ENCODE measurements at regions not wholly inside any gene's neighbourhood (a gene's known extent, or its start where the extent isn't known, plus 50 kb on each side); places are given as distances from the start of the nearest gene placed in this dataset.

DNA sequence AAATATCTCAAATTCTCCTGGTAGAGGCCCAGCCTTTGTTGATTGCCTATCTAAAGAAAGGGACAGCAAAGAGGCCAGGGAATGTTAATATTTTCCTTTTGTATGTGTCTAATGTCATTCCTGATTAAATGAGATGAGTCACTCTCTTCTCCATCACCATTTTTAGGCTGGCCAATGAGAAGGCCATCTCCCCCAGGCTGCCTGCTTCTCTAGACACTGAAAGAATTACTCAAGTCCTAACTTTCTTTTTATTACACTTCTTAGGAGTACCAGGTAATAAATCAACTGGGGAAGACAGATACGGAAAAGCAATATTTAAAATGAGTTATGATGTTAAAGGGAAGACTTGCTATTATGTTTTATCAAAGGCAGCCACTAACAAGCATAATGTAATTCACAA is 259.2 kb upstream of the SORL1-AS1 start:
- H3K4me3 ChIP-seq (ENCODE audit: low read depth, low read length) = no peak overlapping the region
- TF ChIP-seq, protein P1, sequence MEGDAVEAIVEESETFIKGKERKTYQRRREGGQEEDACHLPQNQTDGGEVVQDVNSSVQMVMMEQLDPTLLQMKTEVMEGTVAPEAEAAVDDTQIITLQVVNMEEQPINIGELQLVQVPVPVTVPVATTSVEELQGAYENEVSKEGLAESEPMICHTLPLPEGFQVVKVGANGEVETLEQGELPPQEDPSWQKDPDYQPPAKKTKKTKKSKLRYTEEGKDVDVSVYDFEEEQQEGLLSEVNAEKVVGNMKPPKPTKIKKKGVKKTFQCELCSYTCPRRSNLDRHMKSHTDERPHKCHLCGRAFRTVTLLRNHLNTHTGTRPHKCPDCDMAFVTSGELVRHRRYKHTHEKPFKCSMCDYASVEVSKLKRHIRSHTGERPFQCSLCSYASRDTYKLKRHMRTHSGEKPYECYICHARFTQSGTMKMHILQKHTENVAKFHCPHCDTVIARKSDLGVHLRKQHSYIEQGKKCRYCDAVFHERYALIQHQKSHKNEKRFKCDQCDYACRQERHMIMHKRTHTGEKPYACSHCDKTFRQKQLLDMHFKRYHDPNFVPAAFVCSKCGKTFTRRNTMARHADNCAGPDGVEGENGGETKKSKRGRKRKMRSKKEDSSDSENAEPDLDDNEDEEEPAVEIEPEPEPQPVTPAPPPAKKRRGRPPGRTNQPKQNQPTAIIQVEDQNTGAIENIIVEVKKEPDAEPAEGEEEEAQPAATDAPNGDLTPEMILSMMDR (IDR thresholded peaks at IDR 0.05; ENCODE audit: low read depth, low read length) = no peak

DNA sequence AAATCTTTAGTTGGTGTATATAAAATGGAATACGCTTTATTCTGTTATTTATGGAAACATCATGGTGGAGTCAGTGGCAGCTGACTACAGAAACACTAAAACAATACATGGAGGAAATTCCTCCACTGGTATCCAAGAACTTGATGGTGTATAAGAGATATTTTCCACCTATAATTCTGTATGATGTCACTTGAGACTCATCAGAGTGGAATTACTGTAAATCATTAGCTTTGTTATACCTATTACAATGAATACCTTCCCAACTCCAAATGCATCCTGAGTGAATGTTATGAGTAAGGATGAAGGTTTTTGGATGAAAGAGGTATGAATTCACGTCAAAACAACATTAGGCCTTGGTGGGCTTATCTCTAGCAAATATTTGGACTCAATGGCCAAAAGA is 258.5 kb upstream of the SORL1-AS1 start:
- TF ChIP-seq, protein P1 (IDR thresholded peaks at IDR 0.05; ENCODE audit: low read depth, low read length) = no peak
- H3K4me3 ChIP-seq (ENCODE audit: low read depth, low read length) = no peak overlapping the region

DNA sequence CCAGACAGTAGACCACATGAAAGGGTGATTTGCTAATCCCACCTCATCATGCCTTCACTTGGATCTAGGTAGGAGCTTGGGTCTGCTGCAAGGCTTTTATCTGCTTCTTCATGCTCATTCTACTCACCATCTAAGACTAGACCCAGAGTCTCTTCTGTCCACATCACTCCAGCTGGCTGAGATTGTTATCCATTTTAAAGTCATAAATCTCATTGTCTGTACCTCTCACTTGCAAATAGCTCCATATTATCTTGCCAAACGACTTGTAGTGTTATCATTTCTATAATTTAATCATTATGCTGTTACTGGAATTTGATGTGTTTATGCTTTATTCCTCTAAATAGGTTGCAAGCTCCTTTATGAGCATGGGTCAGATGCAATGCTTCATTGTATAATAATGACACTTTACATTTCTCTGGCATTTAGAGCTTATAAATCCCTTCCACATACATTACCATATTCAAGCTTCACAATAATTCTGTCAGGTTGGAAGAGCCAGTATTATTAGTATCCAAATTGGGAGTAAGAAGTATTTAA is 254.2 kb upstream of the SORL1-AS1 start:
- H3K4me3 ChIP-seq (ENCODE audit: low read depth, low read length) = no peak overlapping the region
- TF ChIP-seq, protein P1 (IDR thresholded peaks at IDR 0.05; ENCODE audit: low read depth, low read length) = no peak

- H3K4me3 ChIP-seq (ENCODE audit: low read depth, low read length) = no peak overlapping the region
- TF ChIP-seq, protein P1 (IDR thresholded peaks at IDR 0.05; ENCODE audit: low read depth, low read length) = no peak
Observed at GRCh38 chr11:121703201-121703600, 250.4 kb upstream of the SORL1-AS1 start.

DNA sequence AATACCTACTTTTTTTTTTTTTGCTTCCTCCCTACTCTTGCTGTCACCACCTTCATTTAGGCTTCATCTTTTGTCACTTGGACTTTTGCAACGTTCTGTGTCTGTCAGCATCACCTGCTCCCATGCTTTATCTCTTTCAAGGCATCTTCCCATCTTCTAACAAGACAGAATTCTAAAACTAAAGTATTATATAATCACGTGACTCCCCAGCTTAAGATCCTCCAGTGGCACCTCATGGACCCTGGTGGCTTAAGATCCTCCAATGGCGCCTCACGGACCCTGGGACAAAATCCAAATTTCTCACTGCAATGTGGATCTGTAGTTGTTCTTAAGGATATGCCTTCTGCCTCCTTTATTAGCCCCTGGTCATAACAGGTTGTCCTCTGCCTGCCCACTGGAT is 248.2 kb upstream of the SORL1-AS1 start:
- H3K4me3 ChIP-seq (ENCODE audit: low read depth, low read length) = no peak overlapping the region
- TF ChIP-seq, protein P1 (IDR thresholded peaks at IDR 0.05; ENCODE audit: low read depth, low read length) = no peak

DNA sequence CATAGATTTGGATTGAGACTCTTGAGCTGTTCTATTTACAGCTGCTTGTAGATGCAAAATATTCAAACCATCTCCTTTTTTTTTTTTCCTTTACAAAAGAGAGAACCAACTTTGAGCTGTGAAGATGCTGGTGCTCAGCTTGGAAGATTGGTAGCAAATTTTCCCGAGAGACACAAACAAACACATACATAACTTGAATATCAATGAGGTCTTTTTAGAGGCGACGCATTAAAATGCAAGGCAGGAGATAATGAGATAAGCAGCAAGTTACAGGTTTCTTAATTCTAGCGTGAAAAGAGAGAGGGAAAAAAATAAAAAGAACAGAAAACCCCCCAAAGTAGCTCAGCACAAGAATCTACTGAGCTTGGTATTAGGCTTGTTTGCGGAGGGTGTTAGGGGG is 247.0 kb upstream of the SORL1-AS1 start:
- TF ChIP-seq, protein P1 (IDR thresholded peaks at IDR 0.05; ENCODE audit: low read depth, low read length) = no peak
- no peak overlapping the region for H3K4me3 ChIP-seq (ENCODE audit: low read depth, low read length)

DNA sequence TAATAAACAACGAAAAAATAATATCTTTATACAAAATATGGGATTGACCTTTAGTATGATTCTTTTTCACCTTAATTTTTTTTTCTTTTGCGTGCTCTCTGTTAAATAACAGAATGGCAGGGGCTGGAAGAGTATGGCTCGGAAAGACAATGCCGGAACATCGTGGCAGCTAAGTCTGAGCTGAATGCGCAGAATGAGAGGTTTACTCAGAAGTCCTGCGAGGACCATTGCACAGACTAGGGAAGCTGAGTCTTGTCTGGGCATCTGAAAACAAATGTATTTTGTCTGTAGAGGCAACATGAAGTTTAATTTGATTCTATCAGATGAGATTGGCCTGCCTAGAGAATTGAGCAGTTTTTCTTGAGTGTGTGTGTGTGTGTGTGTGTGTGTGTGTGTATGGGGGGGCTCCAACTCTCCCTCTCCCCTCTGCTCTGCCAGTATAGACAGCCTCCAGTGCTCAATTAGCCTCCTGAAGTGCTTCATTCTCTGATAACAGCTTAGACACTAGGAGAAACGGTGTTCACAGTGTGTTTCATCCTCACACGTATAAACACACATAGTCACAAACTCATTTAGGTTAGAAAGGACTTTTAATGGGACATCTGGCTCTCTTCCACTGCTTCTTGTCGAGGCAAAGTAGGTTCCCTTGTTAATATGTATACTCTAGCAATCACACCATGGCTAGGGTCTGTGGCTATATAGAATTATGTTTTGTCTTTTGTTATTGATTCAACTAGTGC is 244.3 kb upstream of the SORL1-AS1 start:
- H3K4me3 ChIP-seq (ENCODE audit: low read depth, low read length) = no peak overlapping the region
- TF ChIP-seq, protein P1 (IDR thresholded peaks at IDR 0.05; ENCODE audit: low read depth, low read length) = no peak
